GM10248 (cell line): ENCODE measurements at regions not wholly inside any gene's neighbourhood (a gene's known extent, or its start where the extent isn't known, plus 50 kb on each side); places are given as distances from the start of the nearest gene placed in this dataset.

Source experiments
- CTCF ChIA-PET: fragments of 300-600 bp; sonication (Branson Sonifier 250); formaldehyde crosslinking; extraction: SDS; loops from one replicate; lab custom pipeline; 2021; ENCODE audit warnings: antibody characterized with exemption; lab: Yijun Ruan, JAX
- POLR2A ChIA-PET: fragments of 350-650 bp; sonication (Branson Sonifier 250); formaldehyde crosslinking; extraction: SDS; loops from one replicate; lab custom pipeline; 2020; ENCODE audit warnings: antibody characterized with exemption; lab: Yijun Ruan, JAX
- DNase-seq: peaks from one replicate; pipeline ENCODE4 v3.0.0; 2012; ENCODE audit errors: extremely low spot score
- CTCF ChIP-seq: IDR thresholded peaks from 2 replicates; pipeline ENCODE4 v1.5.1; 2012; ENCODE audit warnings: mild to moderate bottlenecking, low read depth; ENCODE audit errors: extremely low read depth, missing control alignments, control extremely low read depth

- ChIA-PET POLR2A (no interaction called here), CTCF (interaction anchor here (1.4 to 2.0 kb wide), 2 partner anchors 8 to 9 kb away, joined by 4 to 7 read pairs; no protein-coding TSS in a partner anchor)
- DNase-seq, result no peak
- TF ChIP-seq CTCF, result no peak
Observed at GRCh38 chr1:189868021-189868420, 609.6 kb downstream of the BRINP3 start.

GRCh38 chr1:189874715-189875435 lies 602.8 kb downstream of the BRINP3 start:
- no peak for DNase-seq
- no peak for TF ChIP-seq CTCF
- ChIA-PET CTCF (interaction anchor here (1.0 kb wide), 1 partner anchor 12 kb away, joined by 3 read pairs; no protein-coding TSS in a partner anchor), POLR2A (no interaction called here)

GRCh38 chr1:189880135-189880534 lies 597.5 kb downstream of the BRINP3 start:
- TF ChIP-seq CTCF, result no peak
- no peak for DNase-seq
- ChIA-PET CTCF (no interaction called here), POLR2A (no interaction called here)

- POLR2A ChIA-PET, result no interaction called here
- no peak for DNase-seq
- CTCF ChIA-PET, result interaction anchor here (0.7 kb wide), 1 partner anchor 62 kb away, joined by 3 read pairs; no protein-coding TSS in a partner anchor
- no peak for TF ChIP-seq CTCF
Observed at GRCh38 chr1:189899686-189900425, 577.8 kb downstream of the BRINP3 start.

- no peak for TF ChIP-seq CTCF
- ChIA-PET POLR2A (no interaction called here), CTCF (no interaction called here)
- no peak for DNase-seq
Observed at GRCh38 chr1:189904509-189904908, 573.2 kb downstream of the BRINP3 start.

GRCh38 chr1:189908113-189908512 lies 569.6 kb downstream of the BRINP3 start:
- no peak for DNase-seq
- ChIA-PET POLR2A (no interaction called here), CTCF (no interaction called here)
- TF ChIP-seq CTCF, result no peak
